Uterus (tissue), 3 donors: ENCODE measurements at regions not wholly inside any gene's neighbourhood (a gene's known extent, or its start where the extent isn't known, plus 50 kb on each side); places are given as distances from the start of the nearest gene placed in this dataset.

ENCODE experiments used
- DNase-seq, 2 donors: peaks; one replicate each; pipeline ENCODE4 v3.0.0-alpha.2; 2019 to 2020
- H3K27ac ChIP-seq, 2 donors: fragments of 200-600 bp; sonication (generic); 1 replicate in 1 of 2; 2 replicates in 1 of 2; pipeline ENCODE4 v1.5.1; 2016 to 2018
- H3K27me3 ChIP-seq, 2 donors: fragments of 200-600 bp; sonication (generic); one replicate each; pipeline ENCODE4 v1.5.1; 2018 to 2019; ENCODE audit warnings: control low read depth in 1 of 2
- H3K36me3 ChIP-seq, 2 donors: fragments of 200-600 bp; sonication (generic); one replicate each; pipeline ENCODE4 v1.5.1; 2019; ENCODE audit warnings: control low read depth in 1 of 2
- H3K4me1 ChIP-seq, 2 donors: fragments of 200-600 bp; sonication (generic); one replicate each; pipeline ENCODE4 v1.5.1; 2018 to 2019; ENCODE audit warnings: control low read depth in 1 of 2
- H3K4me3 ChIP-seq, 2 donors: fragments of 200-600 bp; sonication (generic); 1 replicate in 1 of 2; 2 replicates in 1 of 2; pipeline ENCODE4 v1.5.1; 2018 to 2019; ENCODE audit warnings: mild to moderate bottlenecking in 1 of 2
- H3K9me3 ChIP-seq, 2 donors: fragments of 200-600 bp; sonication (generic); one replicate each; pipeline ENCODE4 v1.5.1; 2019; ENCODE audit warnings: control low read depth in 1 of 2
- POLR2A ChIP-seq, 2 donors: fragments of 450-650 bp; IDR thresholded peaks; one replicate each; pipeline ENCODE4 v1.6.1; 2016; ENCODE audit warnings: antibody characterized with exemption in 2 of 2, mild to moderate bottlenecking in 1 of 2, moderate library complexity in 1 of 2
- intact Hi-C: fragments of 100-400 bp; cut with DNase I; formaldehyde crosslinking; loops from one replicate; pipeline ENCODE4 v1.15.1; 2023; ENCODE audit warnings: low total_unique reads
- TF ChIP-seq, protein P1 (sequence below), 4 experiments: fragments of 200-600 bp in 2 of 4; fragments of 450-650 bp in 2 of 4; sonication (generic) in 2 of 4; IDR thresholded peaks; one replicate each; pipeline ENCODE4 v1.5.1; 2016 to 2019; ENCODE audit warnings: antibody characterized with exemption in 4 of 4, mild to moderate bottlenecking in 2 of 4, moderate library complexity in 1 of 4
- donor health status: DM: yes; HTN: yes; CAD: no.

DNA sequence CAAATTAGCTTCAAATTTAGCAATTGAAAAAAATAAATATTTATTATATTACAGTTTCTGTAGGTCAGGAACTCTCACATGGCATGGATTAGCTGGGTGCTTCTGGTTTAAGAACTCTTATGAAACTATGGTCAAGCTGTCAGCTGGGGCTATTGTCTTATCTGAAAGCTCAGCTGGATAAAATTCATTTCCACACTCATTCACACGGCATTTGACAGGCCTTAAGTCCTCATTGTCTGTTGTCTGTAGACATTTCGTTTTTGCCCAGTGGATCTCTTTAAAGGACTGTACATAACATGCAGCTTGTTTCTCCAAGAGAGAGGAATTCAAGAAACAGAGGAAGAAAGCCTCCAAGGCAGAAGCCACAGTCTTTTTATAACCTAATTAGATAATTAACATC lies 1556.8 kb upstream of the SLC39A10 start:
- Histone ChIP-seq H3K36me3 (no peaks in the 10 kb centered on the region), H3K27me3 (no peaks in the 10 kb centered on the region), H3K27ac (no peak overlapping the region), H3K4me3 (no peak overlapping the region), H3K4me1 (no peaks in the 10 kb centered on the region), H3K9me3 (no peaks in the 10 kb centered on the region)
- no peak for DNase-seq
- TF ChIP-seq, protein P1, sequence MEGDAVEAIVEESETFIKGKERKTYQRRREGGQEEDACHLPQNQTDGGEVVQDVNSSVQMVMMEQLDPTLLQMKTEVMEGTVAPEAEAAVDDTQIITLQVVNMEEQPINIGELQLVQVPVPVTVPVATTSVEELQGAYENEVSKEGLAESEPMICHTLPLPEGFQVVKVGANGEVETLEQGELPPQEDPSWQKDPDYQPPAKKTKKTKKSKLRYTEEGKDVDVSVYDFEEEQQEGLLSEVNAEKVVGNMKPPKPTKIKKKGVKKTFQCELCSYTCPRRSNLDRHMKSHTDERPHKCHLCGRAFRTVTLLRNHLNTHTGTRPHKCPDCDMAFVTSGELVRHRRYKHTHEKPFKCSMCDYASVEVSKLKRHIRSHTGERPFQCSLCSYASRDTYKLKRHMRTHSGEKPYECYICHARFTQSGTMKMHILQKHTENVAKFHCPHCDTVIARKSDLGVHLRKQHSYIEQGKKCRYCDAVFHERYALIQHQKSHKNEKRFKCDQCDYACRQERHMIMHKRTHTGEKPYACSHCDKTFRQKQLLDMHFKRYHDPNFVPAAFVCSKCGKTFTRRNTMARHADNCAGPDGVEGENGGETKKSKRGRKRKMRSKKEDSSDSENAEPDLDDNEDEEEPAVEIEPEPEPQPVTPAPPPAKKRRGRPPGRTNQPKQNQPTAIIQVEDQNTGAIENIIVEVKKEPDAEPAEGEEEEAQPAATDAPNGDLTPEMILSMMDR (IDR thresholded peaks at IDR 0.05): no peak
- no peak for TF ChIP-seq POLR2A (IDR thresholded peaks at IDR 0.05)
- intact Hi-C loops: no loop called here

DNA sequence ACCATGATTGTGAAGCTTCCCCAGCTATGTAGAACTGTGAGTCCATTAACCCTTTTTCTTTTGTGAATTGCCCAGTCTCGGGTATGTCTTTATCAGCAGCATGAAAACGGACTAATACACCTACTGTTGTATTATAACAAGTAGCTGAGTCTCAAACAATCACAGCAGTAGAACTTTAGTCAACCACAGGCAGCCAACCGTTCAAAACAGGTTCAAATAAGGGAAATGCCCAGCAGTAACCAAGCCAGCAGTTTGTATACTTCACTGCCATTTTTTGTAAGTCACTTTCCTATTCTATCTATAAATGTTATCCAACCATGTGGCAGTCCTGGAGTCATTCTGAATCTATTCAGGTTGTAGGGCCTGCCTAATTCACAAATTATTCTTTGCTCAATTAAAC lies 1560.6 kb upstream of the SLC39A10 start:
- no peaks in the 10 kb centered on the region for H3K9me3 ChIP-seq
- H3K4me1 ChIP-seq: no peaks in the 10 kb centered on the region
- no peak for TF ChIP-seq POLR2A (IDR thresholded peaks at IDR 0.05)
- TF ChIP-seq, protein P1 (IDR thresholded peaks at IDR 0.05): no peak
- no peak for DNase-seq
- intact Hi-C loops: no loop called here
- H3K27ac ChIP-seq: no peak overlapping the region
- H3K27me3 ChIP-seq: no peaks in the 10 kb centered on the region
- no peak overlapping the region for H3K4me3 ChIP-seq
- no peaks in the 10 kb centered on the region for H3K36me3 ChIP-seq

DNA sequence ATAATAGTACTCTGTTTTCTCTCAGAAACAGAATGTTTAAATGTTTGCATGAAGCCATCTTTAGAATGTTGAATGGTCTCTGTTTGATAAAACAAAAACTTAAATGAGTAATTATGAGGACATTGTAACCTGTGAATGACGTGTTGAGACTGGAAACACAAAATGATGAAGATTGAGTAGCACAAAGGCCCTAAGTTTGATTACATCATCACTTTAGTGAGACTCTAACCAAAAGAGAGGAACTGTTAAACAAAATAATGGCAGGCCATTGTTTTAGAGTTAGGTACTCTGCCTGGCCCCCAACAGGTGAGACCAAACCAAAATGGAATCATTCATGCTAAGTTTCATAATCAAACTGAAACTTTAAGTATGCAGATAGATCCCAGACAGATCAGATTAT lies 1561.7 kb upstream of the SLC39A10 start:
- no peaks in the 10 kb centered on the region for H3K27me3 ChIP-seq
- no peaks in the 10 kb centered on the region for H3K9me3 ChIP-seq
- no peak overlapping the region for H3K27ac ChIP-seq
- H3K4me1 ChIP-seq: no peaks in the 10 kb centered on the region
- H3K36me3 ChIP-seq: no peaks in the 10 kb centered on the region
- no peak for TF ChIP-seq POLR2A (IDR thresholded peaks at IDR 0.05)
- intact Hi-C loops: no loop called here
- no peak for DNase-seq
- H3K4me3 ChIP-seq: no peak overlapping the region

DNA sequence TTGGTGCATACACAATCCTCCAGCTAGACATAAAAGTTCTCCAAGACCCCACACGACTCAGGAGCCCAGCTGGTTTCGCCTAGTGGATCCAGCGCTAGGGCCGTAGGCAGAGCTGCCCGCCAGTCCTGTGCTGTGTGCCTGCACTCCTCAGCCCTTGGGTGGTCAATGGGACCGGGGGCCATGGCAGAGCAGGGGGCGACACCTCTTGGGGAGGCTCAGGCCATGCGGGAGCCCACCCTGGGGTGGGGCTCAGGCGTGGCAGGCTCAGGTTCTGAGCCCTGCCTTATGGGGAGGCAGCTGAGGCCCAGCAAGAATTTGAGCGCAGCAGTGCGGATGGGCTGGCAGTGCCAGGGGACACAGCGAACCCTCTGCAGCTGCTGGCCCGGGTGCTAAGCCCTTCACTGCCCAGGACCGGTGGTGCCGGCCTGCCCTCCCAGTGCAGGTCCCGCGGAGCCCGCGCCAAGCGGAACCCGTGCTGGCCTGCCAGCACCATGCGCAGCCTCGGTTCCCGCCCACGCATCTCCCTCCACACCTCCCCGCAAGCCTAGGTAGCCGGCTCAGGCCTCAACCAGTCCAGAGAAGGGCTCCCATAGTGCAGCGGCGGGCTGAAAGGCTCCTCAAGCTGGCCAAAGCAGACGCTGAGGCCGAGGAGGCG lies 1566.6 kb upstream of the SLC39A10 start:
- H3K4me1 ChIP-seq: no peaks in the 10 kb centered on the region
- intact Hi-C loops: no loop called here
- H3K4me3 ChIP-seq: no peak overlapping the region
- no peaks in the 10 kb centered on the region for H3K27me3 ChIP-seq
- H3K27ac ChIP-seq: no peak overlapping the region
- no peaks in the 10 kb centered on the region for H3K9me3 ChIP-seq
- TF ChIP-seq POLR2A (IDR thresholded peaks at IDR 0.05): no peak
- no peaks in the 10 kb centered on the region for H3K36me3 ChIP-seq
- DNase-seq: no peak

DNA sequence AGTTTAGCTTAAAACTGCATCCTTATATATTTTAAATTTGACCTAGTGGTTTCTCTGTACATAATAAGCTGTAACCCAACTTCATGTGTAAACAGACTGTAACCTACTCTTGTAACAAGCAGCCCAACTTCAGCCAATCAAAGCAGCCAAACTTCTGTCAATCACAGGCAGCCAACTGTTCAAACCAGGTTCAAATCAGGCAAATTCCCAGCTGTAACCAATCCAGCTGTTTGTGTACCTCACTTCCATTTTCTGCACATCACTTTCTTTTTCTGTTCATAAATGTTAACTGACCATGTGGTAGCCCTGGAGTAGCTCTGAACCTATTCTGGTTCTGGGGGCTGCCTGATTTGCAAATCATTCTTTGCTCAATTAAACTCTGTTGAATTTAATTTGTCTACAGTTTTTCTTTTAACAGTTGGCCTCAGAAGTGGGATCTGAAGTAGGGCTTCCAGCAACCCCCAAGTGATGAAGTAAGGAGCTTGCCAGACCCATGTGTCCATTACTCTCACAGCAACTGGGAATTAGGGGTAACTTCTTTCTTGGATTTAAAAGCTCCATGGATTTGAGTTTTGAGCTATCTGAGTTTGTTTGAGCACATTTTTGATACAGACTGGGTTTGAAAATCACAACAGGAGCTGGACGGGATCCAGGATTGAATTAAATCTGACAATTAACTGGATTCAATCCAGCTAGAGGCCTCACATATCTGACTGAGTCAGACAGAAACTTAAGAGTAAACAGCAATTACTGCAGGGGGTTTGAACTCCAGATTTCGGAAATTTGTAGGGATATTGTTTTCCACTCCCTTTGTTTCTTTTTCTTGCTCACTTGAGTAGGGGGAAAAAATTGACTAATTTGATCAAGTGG lies 1569.7 kb upstream of the SLC39A10 start:
- no peaks in the 10 kb centered on the region for H3K36me3 ChIP-seq
- intact Hi-C loops: no loop called here

DNA sequence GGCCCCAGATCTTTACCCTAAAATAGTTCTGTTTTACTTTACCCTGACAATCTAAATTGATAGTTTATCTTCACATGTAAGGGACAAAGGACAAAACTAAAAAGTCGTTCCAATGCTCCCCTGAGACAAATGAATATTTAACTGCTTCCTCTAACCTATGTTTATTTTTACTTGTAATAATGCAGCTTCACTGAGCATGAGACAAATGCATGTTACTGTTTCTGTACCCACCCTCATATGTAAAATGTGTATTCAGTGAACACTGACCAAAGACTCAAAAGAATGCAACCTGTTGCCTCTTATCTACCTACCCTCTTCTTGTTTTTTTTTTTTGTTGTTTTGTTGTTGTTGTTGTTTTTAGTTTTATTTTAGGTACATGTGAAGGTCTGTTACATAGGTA lies 1570.9 kb upstream of the SLC39A10 start:
- intact Hi-C loops: no loop called here
- H3K4me1 ChIP-seq: no peaks in the 10 kb centered on the region
- no peaks in the 10 kb centered on the region for H3K36me3 ChIP-seq
- no peaks in the 10 kb centered on the region for H3K9me3 ChIP-seq
- no peak for DNase-seq
- no peak overlapping the region for H3K4me3 ChIP-seq
- no peak overlapping the region for H3K27ac ChIP-seq
- TF ChIP-seq, protein P1 (IDR thresholded peaks at IDR 0.05): no peak
- TF ChIP-seq POLR2A (IDR thresholded peaks at IDR 0.05): no peak
- H3K27me3 ChIP-seq: no peaks in the 10 kb centered on the region

More for the DNA sequence above, 1569.7 kb upstream of the SLC39A10 start:
- TF ChIP-seq, protein P1 (IDR thresholded peaks at IDR 0.05): no peak
- TF ChIP-seq POLR2A (IDR thresholded peaks at IDR 0.05): no peak
- Histone ChIP-seq H3K27ac (no peak overlapping the region), H3K4me3 (no peak overlapping the region), H3K4me1 (no peaks in the 10 kb centered on the region), H3K27me3 (no peaks in the 10 kb centered on the region), H3K9me3 (no peaks in the 10 kb centered on the region)
- no peak for DNase-seq
